Fibroblast of the aortic adventitia (primary cell): ENCODE measurements at regions not wholly inside any gene's neighbourhood (a gene's known extent, or its start where the extent isn't known, plus 50 kb on each side); places are given as distances from the start of the nearest gene placed in this dataset.
A peak's percentile ranks its signal among the peaks of the same experiment; 100 is the strongest.

ENCODE experiments used
- DNase-seq: peaks from one replicate; pipeline ENCODE4 v3.0.0-alpha.2; 2010; ENCODE audit warnings: low read depth
- H3K4me3 ChIP-seq: 2 replicates; pipeline ENCODE4 v1.5.1; 2011; ENCODE audit warnings: low read depth, mild to moderate bottlenecking, control low read depth, low read length, moderate library complexity
- TF ChIP-seq, protein P1 (sequence below): IDR thresholded peaks from 2 replicates; pipeline ENCODE4 v1.5.1; 2011; ENCODE audit warnings: mild to moderate bottlenecking, low read length, control low read depth, inconsistent platforms; ENCODE audit not compliant: insufficient read depth

DNA sequence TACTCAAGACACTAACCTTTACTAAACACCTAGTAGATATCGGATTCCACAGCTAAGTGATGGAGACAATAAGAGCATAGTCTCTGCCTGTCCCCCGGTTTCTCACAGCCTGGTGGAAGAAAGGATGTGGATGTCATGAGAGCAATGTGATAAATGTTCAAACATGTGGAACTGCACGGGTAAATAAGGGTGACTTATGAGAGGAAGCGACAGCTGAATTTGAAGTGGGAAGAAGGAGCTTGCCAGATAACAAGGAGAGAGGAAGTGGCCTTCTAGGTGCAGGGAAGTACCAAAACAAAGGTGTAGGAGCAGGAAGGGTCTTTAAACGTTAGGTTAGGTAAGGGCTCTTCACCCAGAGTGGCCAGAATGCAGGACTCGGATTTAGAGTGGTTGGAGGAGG, 178.6 kb upstream of the NRIP1 start:
- TF ChIP-seq, protein P1, sequence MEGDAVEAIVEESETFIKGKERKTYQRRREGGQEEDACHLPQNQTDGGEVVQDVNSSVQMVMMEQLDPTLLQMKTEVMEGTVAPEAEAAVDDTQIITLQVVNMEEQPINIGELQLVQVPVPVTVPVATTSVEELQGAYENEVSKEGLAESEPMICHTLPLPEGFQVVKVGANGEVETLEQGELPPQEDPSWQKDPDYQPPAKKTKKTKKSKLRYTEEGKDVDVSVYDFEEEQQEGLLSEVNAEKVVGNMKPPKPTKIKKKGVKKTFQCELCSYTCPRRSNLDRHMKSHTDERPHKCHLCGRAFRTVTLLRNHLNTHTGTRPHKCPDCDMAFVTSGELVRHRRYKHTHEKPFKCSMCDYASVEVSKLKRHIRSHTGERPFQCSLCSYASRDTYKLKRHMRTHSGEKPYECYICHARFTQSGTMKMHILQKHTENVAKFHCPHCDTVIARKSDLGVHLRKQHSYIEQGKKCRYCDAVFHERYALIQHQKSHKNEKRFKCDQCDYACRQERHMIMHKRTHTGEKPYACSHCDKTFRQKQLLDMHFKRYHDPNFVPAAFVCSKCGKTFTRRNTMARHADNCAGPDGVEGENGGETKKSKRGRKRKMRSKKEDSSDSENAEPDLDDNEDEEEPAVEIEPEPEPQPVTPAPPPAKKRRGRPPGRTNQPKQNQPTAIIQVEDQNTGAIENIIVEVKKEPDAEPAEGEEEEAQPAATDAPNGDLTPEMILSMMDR, result no peak
- no peak for DNase-seq
- H3K4me3 ChIP-seq, result no peak overlapping the region

GRCh38 chr21:15247613-15248012, 182.8 kb upstream of the NRIP1 start:
- no peak overlapping the region for H3K4me3 ChIP-seq
- TF ChIP-seq, protein P1, result no peak
- DNase-seq, result peak; percentile 28

DNA sequence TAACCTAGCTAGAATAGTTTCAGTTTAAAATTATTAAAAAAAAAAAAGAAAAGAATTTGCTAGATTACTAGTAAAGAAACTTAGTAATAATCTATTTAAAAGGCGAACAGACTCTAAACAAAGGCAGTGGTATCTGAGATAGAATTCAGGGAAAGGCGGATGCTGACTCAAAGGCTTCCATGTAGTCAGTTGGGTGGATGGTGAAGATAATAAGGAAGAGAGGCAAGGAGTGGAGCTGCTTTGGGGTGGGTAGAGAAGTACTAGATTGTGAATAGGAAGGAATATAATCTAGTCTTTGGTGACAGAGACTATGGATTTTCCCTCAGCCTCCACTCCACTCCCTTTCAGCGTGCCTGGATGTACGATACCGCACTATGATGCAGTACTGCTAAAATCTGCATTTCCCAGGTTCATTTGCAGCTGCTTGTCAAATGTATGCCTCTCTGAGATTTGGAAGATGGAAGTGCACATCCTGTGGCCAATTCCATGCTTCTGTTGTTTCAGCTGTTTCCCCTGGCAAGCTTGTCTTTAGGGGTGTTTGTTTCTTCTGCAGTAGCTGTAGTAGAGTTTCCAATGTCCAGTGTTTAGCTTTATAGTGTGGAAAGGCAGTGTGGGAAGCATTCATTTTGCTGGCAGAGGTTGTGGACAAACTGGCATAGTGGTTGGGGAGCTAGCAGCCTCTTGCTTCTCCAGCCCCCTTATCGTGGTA, 184.6 kb upstream of the NRIP1 start:
- TF ChIP-seq, protein P1, result no peak
- no peak overlapping the region for H3K4me3 ChIP-seq
- peak; percentile 22 for DNase-seq

GRCh38 chr21:15250384-15250783, 185.6 kb upstream of the NRIP1 start:
- H3K4me3 ChIP-seq, result no peak overlapping the region
- TF ChIP-seq, protein P1, result no peak
- peak; percentile 58 for DNase-seq

GRCh38 chr21:15252431-15252830, 187.6 kb upstream of the NRIP1 start:
- DNase-seq, result no peak
- H3K4me3 ChIP-seq, result no peak overlapping the region
- TF ChIP-seq, protein P1, result no peak

- H3K4me3 ChIP-seq, result no peak overlapping the region
- TF ChIP-seq, protein P1, result no peak
- no peak for DNase-seq
These were observed 189.3 kb upstream of the NRIP1 start for GRCh38 chr21:15254111-15254510.

GRCh38 chr21:15255261-15255660, 190.5 kb upstream of the NRIP1 start:
- TF ChIP-seq, protein P1, result no peak
- no peak for DNase-seq
- H3K4me3 ChIP-seq, result no peak overlapping the region
